ENCODE measurements at regions not wholly inside any gene's neighbourhood (a gene's known extent, or its start where the extent isn't known, plus 50 kb on each side); places are given as distances from the start of the nearest gene placed in this dataset.
A peak's percentile ranks its signal among the peaks of the same experiment; 100 is the strongest.

DNA sequence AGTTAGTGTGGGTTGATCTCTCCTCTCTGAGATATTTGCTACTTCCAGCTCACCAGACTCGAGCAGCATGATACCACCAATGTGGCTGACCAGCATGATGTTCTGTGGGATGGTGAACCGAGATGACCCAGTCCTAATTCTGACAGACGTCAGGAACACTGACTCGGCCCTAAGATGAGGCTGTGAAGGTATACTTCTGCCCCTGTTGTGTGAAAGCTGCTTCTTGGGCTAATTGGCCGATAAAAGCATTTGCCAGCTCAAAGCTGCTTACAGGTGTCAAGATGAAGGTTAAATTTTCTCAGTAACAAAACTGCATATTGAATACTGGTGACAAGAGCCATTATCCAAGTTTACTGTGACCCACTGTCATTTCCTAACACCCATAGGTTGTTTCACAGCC lies 151.4 kb downstream of the BRD1 start:
- 61 to 74% (median 66%) methylated on average over 4 to 5 of the region's 5 CpGs for WGBS, 4 donors
- intact Hi-C loops (cut with DNase I) = no loop called here
- DNase-seq = peak in 1 of 7 donors; percentile 4
- Histone ChIP-seq H3K27ac (no peak overlapping the region), H3K4me3 (no peak overlapping the region), H3K4me1 (replicated peaks in 1 of 2) (no peaks in the 10 kb centered on the region), H3K27me3 (peaks cover 19% of the 10 kb centered on the region), H3K9me3 (replicated peaks in 1 of 3) (no peaks in the 10 kb centered on the region), H3K36me3 (replicated peaks in 1 of 2) (no peaks in the 10 kb centered on the region)
- TF ChIP-seq POLR2A (IDR thresholded peaks at IDR 0.05) = no peak
- TF ChIP-seq, protein P1, sequence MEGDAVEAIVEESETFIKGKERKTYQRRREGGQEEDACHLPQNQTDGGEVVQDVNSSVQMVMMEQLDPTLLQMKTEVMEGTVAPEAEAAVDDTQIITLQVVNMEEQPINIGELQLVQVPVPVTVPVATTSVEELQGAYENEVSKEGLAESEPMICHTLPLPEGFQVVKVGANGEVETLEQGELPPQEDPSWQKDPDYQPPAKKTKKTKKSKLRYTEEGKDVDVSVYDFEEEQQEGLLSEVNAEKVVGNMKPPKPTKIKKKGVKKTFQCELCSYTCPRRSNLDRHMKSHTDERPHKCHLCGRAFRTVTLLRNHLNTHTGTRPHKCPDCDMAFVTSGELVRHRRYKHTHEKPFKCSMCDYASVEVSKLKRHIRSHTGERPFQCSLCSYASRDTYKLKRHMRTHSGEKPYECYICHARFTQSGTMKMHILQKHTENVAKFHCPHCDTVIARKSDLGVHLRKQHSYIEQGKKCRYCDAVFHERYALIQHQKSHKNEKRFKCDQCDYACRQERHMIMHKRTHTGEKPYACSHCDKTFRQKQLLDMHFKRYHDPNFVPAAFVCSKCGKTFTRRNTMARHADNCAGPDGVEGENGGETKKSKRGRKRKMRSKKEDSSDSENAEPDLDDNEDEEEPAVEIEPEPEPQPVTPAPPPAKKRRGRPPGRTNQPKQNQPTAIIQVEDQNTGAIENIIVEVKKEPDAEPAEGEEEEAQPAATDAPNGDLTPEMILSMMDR (IDR thresholded peaks at IDR 0.05) = no peak

DNA sequence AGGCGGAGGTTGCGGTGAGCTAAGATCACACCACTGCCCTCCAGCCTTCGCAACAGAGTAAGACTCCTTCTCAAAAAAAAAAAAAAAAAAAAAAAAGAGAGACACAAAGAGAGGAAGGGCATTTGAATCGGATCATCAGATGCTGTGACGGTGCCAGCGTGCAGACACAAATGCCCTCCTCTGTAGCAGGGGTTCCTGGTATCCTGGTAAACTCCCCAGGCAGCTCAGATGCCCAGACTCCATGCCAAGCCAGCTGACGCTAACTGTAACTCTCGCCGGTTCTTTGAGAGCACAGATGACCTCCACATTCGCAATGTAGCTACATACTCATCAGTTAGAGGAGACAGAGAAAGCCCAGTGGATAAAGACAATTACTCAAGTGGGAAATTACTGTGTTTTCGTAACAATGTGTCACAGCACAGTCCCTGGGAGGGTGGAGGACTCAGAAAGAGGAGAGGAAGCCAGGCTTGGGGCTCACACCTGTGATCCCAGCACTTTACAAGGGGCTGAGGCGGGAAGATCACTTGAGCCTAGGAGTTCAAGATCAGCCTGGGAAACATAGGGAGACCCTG lies 153.1 kb downstream of the BRD1 start:
- H3K36me3 ChIP-seq (replicated peaks in 1 of 2) = no peaks in the 10 kb centered on the region
- no peak overlapping the region for H3K27ac ChIP-seq
- DNase-seq = peak in 1 of 7 donors; percentile 5
- intact Hi-C loops (cut with DNase I) = no loop called here
- WGBS, 4 donors = 71 to 78% (median 75%) methylated on average over 12 of the region's 12 CpGs
- no peaks in the 10 kb centered on the region for H3K4me1 ChIP-seq (replicated peaks in 1 of 2)
- H3K27me3 ChIP-seq = peaks cover 35% of the 10 kb centered on the region
- H3K4me3 ChIP-seq = no peak overlapping the region
- TF ChIP-seq, protein P1 (IDR thresholded peaks at IDR 0.05) = no peak
- TF ChIP-seq POLR2A (IDR thresholded peaks at IDR 0.05) = no peak
- H3K9me3 ChIP-seq (replicated peaks in 1 of 3) = no peaks in the 10 kb centered on the region

DNA sequence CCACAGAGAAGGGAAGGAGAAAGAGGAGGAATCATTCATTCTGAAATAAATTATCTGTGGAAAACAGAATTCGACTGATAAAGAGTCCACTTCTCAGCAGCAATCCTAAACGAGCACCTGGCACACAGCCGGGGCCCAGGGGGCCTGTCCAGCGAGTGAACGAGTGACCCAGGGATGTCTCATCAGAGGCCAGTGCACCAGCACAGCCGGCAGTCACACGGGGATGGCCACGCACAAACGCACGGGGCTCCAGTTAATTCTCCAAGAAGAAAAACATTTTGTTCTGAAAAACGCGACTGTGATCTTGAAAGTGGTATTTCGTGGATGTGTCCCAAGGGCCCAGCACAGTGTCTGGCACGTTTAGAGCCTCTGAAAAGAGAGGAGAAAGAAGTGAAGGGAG lies 154.6 kb downstream of the BRD1 start:
- Histone ChIP-seq H3K27ac (no peak overlapping the region), H3K4me1 (replicated peaks in 1 of 2) (no peaks in the 10 kb centered on the region), H3K4me3 (no peak overlapping the region), H3K27me3 (peaks cover 36% of the 10 kb centered on the region), H3K9me3 (replicated peaks in 1 of 3) (no peaks in the 10 kb centered on the region), H3K36me3 (replicated peaks in 1 of 2) (no peaks in the 10 kb centered on the region)
- peak in 1 of 7 donors; percentile 3 for DNase-seq
- intact Hi-C loops (cut with DNase I) = no loop called here
- TF ChIP-seq, protein P1 (IDR thresholded peaks at IDR 0.05) = no peak
- no peak for TF ChIP-seq POLR2A (IDR thresholded peaks at IDR 0.05)
- WGBS, 4 donors = 27 to 41% (median 39%) methylated on average over 5 to 14 of the region's 14 CpGs

DNA sequence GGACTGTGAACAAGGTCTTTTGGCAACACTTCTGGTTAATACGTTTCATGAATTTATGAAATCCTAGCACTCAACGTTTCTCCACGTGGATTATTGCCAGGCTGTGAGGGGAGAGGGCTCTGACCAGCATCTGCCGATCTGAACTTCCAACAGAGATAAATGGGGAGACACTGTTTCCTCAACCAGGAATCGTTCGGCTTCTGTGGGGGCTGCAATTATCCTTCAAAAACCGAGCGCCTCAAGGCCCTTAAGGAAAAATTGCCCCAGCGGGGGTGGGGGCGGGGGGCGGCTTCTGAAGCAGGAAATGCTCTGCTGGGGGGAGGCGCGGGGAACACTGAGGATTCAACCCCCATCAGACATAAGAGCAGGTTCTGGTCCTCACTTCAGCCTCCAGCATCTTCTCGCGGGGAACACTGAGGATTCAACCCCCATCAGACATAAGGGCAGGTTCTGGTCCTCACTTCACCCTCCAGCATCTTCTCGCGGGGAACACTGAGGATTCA lies 155.6 kb downstream of the BRD1 start:
- Histone ChIP-seq H3K4me1 (replicated peaks in 1 of 2) (no peaks in the 10 kb centered on the region), H3K36me3 (replicated peaks in 1 of 2) (no peaks in the 10 kb centered on the region), H3K27ac (no peak overlapping the region), H3K4me3 (no peak overlapping the region), H3K9me3 (replicated peaks in 1 of 3) (no peaks in the 10 kb centered on the region), H3K27me3 (peaks cover 28% of the 10 kb centered on the region)
- intact Hi-C loops (cut with DNase I) = no loop called here
- peak in 2 of 7 donors; percentile 4 to 7 for DNase-seq
- TF ChIP-seq POLR2A (IDR thresholded peaks at IDR 0.05) = no peak
- TF ChIP-seq, protein P1 (IDR thresholded peaks at IDR 0.05) = no peak
- 32 to 45% (median 38%) methylated on average over 9 to 15 of the region's 17 CpGs for WGBS, 4 donors

Measured in adrenal gland (tissue), 9 donors.